HS-5 (cell line): ENCODE measurements at regions not wholly inside any gene's neighbourhood (a gene's known extent, or its start where the extent isn't known, plus 50 kb on each side); places are given as distances from the start of the nearest gene placed in this dataset.

Experiments
- DNase-seq: peaks from one replicate; pipeline ENCODE4 v3.0.0-alpha.2; 2012; ENCODE audit warnings: low read depth

DNA sequence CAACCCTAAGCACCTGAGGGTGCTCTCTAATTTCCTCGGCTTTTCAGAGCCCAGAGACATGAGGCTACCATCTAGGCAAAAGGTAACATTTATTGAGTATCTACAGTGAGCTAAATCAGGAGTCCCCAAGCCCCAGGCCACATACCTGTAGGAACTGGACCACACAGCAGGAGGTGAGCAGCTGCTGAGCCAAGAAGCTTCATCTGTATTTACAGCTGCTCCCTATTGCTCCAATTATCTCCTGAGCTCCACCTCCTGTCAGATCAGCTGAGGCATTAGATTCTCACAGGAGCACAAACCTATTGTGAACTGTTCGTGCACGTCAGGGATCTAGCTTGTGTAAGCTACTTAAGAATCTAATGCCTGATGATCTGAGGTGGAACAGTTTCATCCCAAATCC lies 70.2 kb downstream of the RND3 start:
- no peak for DNase-seq

DNA sequence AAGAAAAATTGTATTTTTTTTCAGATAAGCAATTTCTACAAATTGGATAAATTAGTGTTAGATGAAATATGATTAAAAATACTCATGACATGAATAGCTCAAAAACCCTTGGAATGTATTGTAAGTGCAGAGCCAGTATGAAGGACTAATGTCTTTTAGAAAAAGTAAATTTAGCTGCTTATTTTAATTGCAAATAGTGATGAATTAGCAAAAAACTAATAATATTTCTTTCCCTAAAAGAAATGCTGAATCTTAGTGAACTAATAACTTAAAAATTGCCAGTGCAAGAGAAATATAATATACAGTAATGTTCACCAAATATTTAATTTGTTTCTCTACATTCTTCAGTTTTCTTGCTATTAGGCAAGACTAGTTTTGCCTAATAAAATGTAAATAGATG lies 72.4 kb downstream of the RND3 start:
- no peak for DNase-seq

DNA sequence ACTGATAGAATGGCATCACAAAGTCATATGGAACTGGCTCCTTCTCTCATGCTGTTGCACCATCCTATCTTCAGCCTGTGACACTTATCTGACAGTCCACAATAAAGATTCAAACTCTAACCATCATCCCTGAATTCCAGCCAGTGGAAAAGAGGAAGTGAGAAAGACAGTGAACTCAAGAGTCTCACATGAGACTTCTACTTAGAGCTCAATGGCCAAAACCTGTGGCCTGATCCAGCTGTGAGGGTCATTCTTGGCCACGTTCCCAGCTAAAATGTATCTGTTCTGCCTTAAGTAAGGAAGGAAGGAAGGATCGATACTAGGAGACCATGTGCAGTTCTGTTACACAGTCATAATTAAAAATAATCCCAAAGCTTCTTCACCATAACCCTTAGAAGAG lies 73.6 kb downstream of the RND3 start:
- DNase-seq = no peak

DNA sequence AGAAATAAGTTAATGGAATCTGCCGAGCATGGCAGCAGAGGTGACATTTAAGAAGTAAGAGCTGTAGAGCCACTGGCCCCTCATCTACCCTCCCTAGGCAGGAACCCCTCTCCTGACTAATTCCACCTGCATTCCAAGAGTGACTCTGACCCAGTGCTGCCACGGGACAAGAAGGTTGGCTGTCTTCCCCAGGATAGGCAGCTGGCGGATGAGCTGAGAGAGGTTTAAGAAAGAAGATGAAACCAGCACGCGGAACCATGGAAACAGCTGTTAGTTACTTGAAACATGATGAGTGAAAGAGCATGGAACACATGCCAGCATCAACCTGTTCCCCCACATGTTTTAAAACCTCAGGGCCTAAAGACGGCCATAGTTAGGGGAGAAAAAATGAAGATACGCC lies 74.1 kb downstream of the RND3 start:
- DNase-seq = no peak

DNA sequence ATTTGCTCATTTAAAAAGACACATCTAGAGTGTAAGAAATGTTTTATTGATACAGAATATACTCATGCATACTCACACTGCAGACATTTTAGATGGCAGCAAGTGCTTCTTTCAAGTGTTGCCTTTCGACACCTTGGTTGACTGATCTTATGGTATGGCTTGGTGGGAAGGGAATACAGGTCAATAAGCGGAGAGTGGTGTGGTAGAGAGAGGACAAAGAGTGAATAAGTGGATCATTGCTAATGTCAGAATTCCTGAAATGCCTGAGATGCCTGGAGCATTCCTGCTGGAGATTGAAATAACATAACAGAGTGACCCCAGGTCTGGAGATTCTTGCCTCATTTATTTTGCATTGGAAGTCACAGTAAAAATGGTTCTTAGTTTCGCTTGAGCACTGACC lies 76.7 kb downstream of the RND3 start:
- peak; percentile 82 for DNase-seq

DNA sequence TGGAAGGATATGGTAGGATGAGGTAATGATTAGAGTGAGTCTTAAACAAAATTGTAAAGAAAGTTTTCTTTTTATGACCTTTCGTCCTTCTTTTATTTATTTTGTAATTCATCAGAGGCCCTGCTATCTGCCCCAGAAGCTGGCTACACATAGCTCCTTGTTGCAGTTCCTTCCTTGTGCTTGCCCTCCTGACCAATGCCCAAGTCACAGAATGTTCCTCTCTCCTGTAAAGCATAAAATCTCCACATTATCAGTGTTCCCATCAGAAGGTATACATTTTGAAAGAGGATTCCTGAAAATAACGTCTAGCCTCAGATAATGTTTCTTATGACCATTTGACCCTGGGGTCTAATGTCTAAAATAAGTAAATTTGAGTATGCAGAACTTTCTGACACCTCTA lies 78.3 kb downstream of the RND3 start:
- no peak for DNase-seq

DNA sequence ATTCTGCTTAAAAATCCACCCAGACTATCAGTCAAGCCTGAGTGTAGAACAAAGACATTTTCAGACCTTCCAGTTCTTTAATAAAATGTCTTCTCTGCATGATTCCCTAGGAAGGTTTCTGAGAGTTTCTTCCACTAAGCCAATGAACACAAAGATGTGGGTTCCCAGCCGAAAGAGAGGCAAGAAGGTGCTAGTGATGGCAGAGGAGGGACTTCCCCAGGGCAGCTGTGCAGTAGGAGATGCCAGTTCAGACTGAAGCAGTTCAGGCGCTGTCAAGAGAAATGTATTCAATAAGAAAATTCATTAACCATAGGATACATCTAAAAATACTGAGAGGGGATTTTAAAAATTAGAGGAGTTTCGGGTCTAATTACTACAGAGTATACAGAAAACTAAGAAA lies 83.3 kb downstream of the RND3 start:
- DNase-seq = no peak

DNA sequence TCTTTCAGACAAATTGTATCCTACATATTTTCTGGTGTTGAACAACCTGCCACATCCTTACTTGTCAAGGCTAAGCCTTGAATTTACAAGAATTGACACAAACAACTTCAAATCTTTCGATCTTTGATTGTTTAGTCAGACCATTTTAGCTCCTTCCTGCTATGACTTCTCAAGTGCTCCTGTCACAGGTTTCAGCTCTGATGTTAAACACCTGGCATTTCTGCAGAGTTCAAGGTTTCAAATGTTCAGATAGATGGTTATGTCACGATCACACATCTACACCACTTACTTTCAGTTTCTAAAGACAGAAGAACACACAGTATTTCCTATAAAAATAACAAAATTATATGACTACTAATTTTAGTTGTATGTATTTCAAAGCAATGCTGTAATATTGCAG lies 84.0 kb downstream of the RND3 start:
- no peak for DNase-seq

DNA sequence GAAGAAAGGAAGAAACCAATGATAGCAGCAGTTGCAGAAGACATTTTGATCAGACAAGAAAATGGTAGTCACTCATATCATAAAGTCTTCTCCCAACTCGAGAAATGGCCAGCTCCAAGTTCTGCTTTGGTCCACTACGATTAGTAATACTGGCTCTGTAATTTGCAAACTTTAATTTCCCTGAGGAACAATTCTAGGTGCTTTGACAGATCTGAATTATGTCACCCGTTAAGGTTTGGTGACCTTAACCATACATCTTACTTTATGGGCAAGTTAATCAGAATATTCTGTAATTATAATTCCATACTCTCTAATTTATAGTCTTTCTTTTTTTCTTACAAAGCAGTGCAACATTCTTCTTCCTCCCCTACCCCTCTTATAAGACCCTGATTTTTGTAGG lies 84.5 kb downstream of the RND3 start:
- DNase-seq = no peak

DNA sequence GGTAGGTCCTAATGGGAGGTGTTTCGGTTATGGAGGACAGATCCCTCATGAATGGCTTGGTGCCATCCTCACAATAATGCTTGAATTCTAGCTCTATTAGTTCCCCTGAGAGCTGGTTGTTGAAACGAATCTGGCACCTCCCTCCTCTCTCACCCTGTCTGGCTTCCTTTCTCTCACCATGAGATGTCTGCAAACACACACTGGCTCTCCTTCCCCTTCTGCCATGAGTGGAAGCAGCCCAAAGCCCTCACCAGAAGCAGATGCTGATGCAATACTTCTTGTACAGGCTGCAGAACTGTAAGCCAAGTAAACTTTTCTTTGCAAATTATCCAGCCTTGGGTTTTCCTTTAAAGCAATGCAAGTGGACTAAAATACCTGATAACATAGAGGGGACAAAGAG lies 86.6 kb downstream of the RND3 start:
- DNase-seq = no peak

DNA sequence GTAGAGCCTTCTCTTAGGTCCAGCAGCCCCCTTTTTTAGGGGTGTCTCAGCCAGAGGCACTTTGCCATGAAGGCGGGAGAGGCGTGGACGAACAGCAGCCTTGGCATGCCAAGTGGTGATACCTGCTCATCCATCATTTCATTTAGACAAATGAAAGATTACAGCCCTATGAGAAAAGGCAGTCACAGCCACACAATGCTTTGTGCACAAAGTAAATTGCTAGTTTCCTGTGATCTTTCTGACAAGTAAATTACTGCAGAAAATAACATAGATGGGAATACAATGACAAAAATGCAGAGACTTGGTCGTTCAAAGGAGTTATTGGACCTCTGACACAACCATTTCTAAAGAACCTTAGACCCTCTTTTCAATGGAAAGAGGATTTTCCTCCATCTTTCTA lies 94.9 kb downstream of the RND3 start:
- no peak for DNase-seq

DNA sequence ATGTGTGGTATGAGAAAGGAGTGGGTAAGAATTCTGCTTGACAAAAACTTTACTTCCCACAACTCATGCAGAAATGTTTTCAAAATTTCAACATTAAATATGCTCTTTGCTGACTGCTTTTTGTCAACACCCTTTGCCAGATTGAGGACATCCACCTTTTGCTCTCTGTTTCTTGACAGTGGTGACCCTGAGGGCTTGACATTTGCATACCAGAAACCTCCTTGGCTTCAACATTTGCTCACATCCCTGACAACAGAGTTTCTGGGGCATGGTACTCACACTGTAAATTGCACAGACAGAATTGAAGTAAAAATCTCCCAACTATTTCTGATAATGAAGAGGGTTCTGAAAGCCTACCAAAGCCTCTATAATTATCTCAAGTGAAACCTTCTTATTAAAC lies 95.7 kb downstream of the RND3 start:
- DNase-seq = no peak

DNA sequence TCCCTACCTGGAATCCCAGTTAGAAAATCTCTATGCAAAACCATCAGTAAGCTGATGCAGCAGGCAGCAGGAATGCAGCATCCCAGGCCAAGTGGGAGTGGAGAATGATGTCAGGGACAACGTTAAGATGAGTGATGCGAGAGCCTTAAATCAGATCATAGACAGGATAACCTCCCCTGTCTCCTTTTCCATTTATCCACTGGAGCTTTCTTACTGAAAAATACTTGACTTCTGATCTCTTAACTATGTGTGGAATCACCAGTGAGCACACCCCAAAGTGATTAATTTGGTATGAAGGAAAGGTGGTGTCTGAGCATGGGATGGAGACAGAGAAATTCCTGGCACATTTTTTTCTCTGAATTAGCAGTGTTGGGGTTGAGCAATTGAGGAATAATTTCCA lies 98.0 kb downstream of the RND3 start:
- DNase-seq = no peak

DNA sequence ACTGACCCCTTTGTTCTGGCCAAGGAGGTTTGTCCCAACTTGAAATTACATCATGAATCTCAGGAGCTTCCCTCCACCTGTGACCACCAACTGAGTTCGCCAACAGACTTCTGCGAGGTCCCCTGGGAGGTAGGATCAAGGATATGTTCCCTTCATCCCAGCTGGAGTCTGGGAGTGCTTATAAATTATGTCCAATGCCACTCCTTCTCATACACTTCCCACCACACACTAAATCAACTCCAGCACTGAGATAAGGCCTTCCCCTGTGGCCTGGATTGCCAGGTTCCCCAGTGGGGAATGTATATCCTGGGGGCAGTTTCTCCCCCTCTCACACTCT lies 99.2 kb downstream of the RND3 start:
- no peak for DNase-seq

DNA sequence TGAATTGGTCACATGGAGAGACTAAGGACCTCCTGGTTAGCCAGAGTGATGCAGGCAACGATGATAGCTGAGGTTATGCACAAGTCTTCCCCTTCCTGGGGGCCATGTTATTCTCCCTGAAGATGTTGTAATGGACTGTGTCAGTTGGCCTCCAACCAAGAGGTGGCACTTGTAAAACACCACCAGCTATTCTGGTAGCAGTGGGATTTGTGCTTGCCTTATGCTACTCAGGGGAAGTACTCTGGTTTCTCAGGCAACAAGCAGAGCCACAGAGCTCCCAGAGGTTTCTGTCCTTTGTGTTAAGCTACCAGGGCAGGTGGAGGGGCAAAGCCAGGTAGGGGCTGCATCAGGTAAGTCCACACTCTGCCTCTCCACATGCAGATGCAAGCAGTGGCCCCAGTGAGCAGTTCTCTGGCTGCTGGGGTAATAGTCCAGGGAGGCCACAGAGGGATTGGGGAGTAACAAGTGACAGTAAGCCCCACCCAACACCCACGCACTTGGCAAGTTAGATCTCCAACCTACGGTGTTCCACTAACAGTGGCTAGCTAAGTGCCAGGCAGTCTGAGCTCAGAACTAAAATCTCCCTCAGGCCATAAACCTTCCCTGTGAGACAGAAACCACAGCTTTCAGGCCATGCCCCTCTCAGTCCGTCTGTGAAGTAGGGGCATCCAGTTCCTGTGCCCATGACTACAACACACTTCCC lies 99.7 kb downstream of the RND3 start:
- no peak for DNase-seq

DNA sequence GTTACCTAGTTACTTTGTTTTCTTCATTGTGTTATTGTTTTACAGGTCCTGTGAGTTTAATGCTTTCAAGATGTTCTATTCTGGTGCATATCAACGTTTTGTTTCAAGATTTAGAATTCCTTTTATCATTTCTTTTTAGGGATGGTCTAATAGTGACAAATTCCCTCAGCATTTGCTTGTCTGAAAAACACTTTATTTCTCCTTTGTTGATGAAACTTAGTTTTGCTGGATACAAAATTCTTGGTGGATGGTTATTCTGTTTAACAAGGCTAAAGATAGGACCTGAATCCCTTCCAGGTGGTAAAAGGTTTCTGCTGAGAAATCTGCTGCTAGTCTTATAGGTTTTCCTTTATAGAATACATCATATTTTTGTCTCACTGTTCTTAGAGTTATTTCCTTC lies 102.3 kb downstream of the RND3 start:
- no peak for DNase-seq

DNA sequence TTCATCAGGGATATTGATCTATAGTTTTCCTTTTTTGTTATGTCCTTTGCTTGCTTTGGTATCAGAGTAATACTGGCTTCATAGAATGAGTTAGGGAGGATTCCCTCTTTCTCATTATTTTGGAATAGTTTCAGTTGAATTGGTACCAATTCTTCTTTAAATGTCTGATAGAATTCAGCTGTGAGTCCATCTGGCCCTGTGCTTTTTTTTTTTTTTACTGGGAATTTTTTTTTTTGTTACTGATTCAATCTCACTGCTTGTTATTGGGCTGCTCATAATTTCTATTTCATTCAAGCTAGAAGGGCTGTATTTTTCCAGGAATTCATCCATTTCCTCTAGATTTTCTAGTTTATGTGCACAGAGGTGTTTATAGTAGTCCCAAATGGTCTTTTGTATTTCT lies 103.9 kb downstream of the RND3 start:
- no peak for DNase-seq

DNA sequence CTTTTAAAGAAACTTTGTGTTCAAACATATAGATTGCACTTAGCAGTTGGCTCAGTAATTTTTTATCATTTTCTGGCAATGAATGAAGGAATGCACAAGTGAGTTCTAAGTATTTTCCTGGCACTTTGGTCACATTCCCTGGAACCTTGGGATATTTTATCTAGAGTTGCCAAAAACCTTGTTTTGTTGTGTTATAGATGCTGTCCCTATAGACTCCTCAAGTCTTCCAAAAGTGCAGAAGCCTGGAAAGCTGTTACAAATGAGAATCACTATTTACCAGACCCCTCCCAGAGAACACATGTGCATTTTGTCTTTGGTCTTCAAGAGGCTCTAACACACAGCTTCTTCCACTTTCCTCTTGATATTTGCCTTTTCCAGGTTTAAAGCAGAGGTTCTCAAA lies 108.3 kb downstream of the RND3 start:
- no peak for DNase-seq

DNA sequence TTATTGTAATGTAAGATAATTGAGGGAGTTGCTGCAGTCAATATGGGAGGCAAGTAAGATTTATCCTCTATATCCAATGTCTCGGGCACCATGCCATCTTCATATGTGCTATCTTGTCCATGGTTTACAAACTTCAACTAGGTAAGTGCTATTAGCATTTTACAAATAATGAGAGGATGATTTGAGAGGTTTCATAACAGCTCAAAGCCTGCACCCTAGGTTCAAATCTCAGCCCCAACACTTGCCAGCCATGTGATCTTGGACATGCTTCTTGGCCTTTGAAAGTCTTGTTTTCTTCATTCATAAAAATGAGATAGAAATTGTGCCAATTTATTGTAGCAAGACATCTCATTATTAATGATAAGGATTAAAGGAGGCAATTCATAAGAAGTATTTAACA lies 108.8 kb downstream of the RND3 start:
- no peak for DNase-seq

DNA sequence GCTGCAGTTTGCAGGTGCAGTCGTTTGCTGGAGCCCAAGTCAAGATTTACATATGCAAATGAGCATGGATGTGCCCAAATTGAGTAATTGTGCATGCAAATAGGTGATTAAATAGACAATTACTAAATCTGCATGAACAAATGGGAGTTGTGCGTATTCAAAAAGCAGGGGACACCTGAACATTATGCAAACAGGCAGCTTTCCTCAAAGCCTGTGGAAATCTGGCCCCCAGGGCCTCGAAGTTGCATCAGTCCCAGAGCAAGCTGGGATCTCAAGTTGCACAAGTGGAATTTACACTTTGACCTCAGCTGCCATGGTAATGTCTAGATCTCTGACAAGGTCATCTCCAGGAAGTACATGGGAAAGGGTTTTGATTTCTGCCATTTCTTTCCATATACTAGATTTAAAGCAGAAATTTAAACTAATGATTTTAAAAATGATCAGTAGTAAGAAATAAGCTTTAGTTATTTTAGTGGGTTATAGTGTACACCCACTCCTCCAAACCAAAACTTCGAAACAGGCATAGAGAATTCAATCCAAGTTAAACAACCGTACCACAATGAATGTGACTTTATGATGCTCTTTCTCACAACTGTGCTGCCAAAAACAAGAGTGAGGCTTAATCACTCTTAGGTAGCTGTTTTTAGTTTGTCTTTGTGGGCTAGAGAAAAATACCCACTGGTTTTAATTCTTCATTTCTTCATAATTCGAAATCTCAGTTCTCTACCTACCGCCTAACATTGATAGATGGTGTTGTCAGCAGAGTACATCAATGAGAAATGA lies 110.7 kb downstream of the RND3 start:
- DNase-seq = no peak

DNA sequence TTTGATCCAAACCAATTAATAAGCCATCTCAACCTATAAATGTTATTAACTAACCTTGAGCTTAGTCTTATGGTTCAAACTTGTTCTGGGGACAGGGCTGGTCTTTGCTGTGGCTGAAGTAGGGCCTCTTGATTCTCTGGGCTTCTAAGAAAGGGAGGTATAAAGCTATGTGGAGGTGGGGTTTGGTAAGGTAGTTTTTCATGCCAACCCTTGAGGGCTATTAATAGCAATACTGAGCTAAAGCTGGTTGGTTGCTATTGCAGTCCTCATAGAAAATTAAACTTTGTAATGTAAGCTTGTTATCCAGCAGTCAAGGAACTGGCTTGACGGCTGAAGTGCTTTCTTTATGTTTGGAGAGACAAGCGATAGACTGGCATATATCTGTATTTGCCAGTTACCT lies 112.1 kb downstream of the RND3 start:
- no peak for DNase-seq

DNA sequence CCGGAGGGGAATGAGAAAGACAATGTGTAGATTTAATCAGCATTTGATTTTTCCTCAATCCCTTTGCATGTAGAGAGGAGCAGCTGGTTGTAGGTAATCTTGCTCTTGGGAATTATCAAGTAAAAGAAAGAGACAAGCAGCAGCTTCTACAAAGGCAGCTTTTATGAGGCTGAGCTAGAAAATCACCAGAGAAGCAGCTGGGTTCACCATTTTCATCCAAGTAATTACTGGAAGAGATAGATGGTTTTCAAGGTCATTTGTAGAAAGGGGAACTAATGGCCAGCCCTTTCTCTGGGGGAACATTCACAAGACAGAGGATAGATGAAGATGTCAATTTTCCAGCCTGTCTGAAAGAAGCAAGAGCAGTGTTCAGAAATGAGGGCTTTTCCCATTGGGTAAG lies 113.0 kb downstream of the RND3 start:
- no peak for DNase-seq

DNA sequence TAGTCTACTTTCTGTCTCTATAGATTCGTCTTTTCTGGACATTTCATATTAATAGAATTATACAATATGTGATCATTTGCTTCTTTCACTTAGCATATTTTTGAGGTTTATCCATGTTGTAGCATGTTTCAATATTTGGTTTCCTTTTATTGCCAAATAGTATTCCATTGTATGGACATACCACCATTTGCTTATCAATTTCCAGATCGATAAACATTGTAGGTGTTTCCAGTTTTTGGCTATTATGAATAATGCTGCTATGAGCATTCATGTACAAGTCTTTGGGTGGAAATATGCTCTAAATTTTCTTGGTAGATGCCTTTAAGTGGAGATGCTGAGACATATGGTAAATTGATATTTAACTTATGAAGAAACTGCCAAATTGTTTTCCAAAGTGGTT lies 114.1 kb downstream of the RND3 start:
- no peak for DNase-seq
